ENCODE measurements at regions not wholly inside any gene's neighbourhood (a gene's known extent, or its start where the extent isn't known, plus 50 kb on each side); places are given as distances from the start of the nearest gene placed in this dataset.

- Histone ChIP-seq H3K36me3 (ENCODE audit: insufficient read depth, low read length) (no peaks in the 10 kb centered on the region), H4K20me1 (ENCODE audit: insufficient read depth, low read length) (no peaks in the 10 kb centered on the region), H3K79me2 (ENCODE audit: insufficient read depth, low read depth, low read length) (no peaks in the 10 kb centered on the region), H3K4me2 (ENCODE audit: low read length) (no peak overlapping the region), H3K9me2 (ENCODE audit: insufficient read depth, low read length) (no peaks in the 10 kb centered on the region), H3K27ac (ENCODE audit: low read depth, low read length, poor library complexity, severe bottlenecking) (no peak overlapping the region), H3K4me3 (ENCODE audit: low read depth, low read length, poor library complexity, severe bottlenecking) (no peak overlapping the region), H3K4me1 (ENCODE audit: insufficient read depth, low read length, poor library complexity, severe bottlenecking) (no peaks in the 10 kb centered on the region), H3K9me3 (ENCODE audit: low read length) (no peaks in the 10 kb centered on the region), H2AFZ (ENCODE audit: low read length) (no peak overlapping the region)
- CTCF ChIA-PET (ENCODE audit: unreplicated experiment), result no interaction called here
- intact Hi-C loops (cut with micrococcal nuclease; ENCODE audit: unreplicated experiment), result no loop called here
- BruUV-seq (replicated peaks), result no TSS peak
- TF ChIP-seq EZH2phosphoT487 (IDR thresholded peaks at IDR 0.05; ENCODE audit: borderline replicate concordance, low read depth, low read length), result no peak
- TF ChIP-seq, protein P1, sequence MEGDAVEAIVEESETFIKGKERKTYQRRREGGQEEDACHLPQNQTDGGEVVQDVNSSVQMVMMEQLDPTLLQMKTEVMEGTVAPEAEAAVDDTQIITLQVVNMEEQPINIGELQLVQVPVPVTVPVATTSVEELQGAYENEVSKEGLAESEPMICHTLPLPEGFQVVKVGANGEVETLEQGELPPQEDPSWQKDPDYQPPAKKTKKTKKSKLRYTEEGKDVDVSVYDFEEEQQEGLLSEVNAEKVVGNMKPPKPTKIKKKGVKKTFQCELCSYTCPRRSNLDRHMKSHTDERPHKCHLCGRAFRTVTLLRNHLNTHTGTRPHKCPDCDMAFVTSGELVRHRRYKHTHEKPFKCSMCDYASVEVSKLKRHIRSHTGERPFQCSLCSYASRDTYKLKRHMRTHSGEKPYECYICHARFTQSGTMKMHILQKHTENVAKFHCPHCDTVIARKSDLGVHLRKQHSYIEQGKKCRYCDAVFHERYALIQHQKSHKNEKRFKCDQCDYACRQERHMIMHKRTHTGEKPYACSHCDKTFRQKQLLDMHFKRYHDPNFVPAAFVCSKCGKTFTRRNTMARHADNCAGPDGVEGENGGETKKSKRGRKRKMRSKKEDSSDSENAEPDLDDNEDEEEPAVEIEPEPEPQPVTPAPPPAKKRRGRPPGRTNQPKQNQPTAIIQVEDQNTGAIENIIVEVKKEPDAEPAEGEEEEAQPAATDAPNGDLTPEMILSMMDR (conservative IDR thresholded peaks at IDR 0.05; ENCODE audit: low read length), result no peak
- DNase-seq (ENCODE audit: low spot score), result no peak
- POLR2A ChIA-PET, result no interaction called here
Measured at GRCh38 chr12:27852742-27853141, 72.7 kb upstream of the MANSC4 start.

All from OCI-LY7 (cell line).